ENCODE measurements at regions not wholly inside any gene's neighbourhood (a gene's known extent, or its start where the extent isn't known, plus 50 kb on each side); places are given as distances from the start of the nearest gene placed in this dataset.
"Not testable (repeated sequence)": the region's sequence is repeated elsewhere in the genome, so short reads cannot be mapped to it uniquely, and the experiment has no call there.

- no peak for DNase-seq
These were observed 93.2 kb downstream of the ZNF680 start for GRCh38 chr7:64469673-64470072.

- DNase-seq, result no peak
These were observed 97.3 kb downstream of the ZNF680 start for GRCh38 chr7:64465551-64465950.

- DNase-seq, result peak; percentile 0
These were observed 99.1 kb downstream of the ZNF680 start for GRCh38 chr7:64463636-64464375.

GRCh38 chr7:64459858-64460257 is 103.0 kb downstream of the ZNF680 start:
- DNase-seq, result not testable (repeated sequence)

GRCh38 chr7:64433590-64433989 is 119.8 kb downstream of the ZNF736 start:
- DNase-seq, result no peak

- no peak for DNase-seq
These were observed 118.1 kb downstream of the ZNF736 start for GRCh38 chr7:64431838-64432237.

GRCh38 chr7:64429232-64429631 is 115.5 kb downstream of the ZNF736 start:
- no peak for DNase-seq

- DNase-seq, result not testable (repeated sequence)
These were observed 111.7 kb downstream of the ZNF736 start for GRCh38 chr7:64425436-64425835.

- DNase-seq, result no peak
These were observed 93.4 kb downstream of the ZNF736 start for GRCh38 chr7:64407148-64407547.
